ENCODE measurements at regions not wholly inside any gene's neighbourhood (a gene's known extent, or its start where the extent isn't known, plus 50 kb on each side); places are given as distances from the start of the nearest gene placed in this dataset.

GRCh38 chr12:19605720-19606119 is 166.4 kb downstream of the AEBP2 start:
- TF ChIP-seq CTCF (IDR thresholded peaks at IDR 0.05) (no peak), POLR2A (IDR thresholded peaks at IDR 0.05) (no peak), EP300 (IDR thresholded peaks at IDR 0.05) (no peak), POLR2AphosphoS5 (IDR thresholded peaks at IDR 0.05) (no peak)

All from suprapubic skin (tissue), 4 donors.